Prostate gland (tissue), 2 donors: ENCODE measurements at regions not wholly inside any gene's neighbourhood (a gene's known extent, or its start where the extent isn't known, plus 50 kb on each side); places are given as distances from the start of the nearest gene placed in this dataset.

Experiments used
- DNase-seq: peaks from one replicate; pipeline ENCODE4 v3.0.0-alpha.2; 2019; ENCODE audit warnings: low spot score
- H3K27ac ChIP-seq, 2 donors: fragments of 200-600 bp; sonication (generic); 2 replicates each; pipeline ENCODE4 v1.5.1; 2017 to 2019
- H3K27me3 ChIP-seq: fragments of 200-600 bp; sonication (generic); replicated peaks from 2 replicates; pipeline ENCODE4 v1.5.1; 2019; ENCODE audit not compliant: insufficient read depth
- H3K36me3 ChIP-seq, 2 donors: fragments of 200-600 bp; sonication (generic); 1 replicate in 1 of 2; 2 replicates in 1 of 2; pipeline versions ENCODE4 v1.5.1 to v1.8.1; 2017 to 2019
- H3K4me1 ChIP-seq: fragments of 200-600 bp; sonication (generic); replicated peaks from 2 replicates; pipeline ENCODE4 v1.5.1; 2019
- H3K4me3 ChIP-seq, 2 donors: fragments of 200-600 bp; sonication (generic); 2 replicates each; pipeline ENCODE4 v1.5.1; 2017 to 2019
- H3K9me3 ChIP-seq: fragments of 200-600 bp; sonication (generic); 2 replicates; pipeline ENCODE4 v1.5.1; 2017
- POLR2A ChIP-seq: fragments of 450-650 bp; IDR thresholded peaks from one replicate; pipeline ENCODE4 v1.6.1; 2016; ENCODE audit warnings: antibody characterized with exemption, mild to moderate bottlenecking
- POLR2AphosphoS5 ChIP-seq: sonication (generic); formaldehyde crosslinking; IDR thresholded peaks from one replicate; pipeline ENCODE4 v1.6.1; 2017; ENCODE audit warnings: antibody characterized with exemption
- WGBS: methylation state at CpG from one replicate; pipeline ENCODE4 v1.1.5; 2018; 5-methylcytosine and 5-hydroxymethylcytosine counted together
- intact Hi-C: fragments of 100-400 bp; cut with DNase I; formaldehyde crosslinking; loops from one replicate; pipeline ENCODE4 v1.14.2; 2022
- TF ChIP-seq, protein P1 (sequence below), 4 experiments: fragments of 200-600 bp in 2 of 4; fragments of 450-650 bp in 2 of 4; sonication (generic) in 2 of 4; IDR thresholded peaks; 1 replicate in 3 of 4; 2 replicates in 1 of 4; pipeline ENCODE4 v1.5.1; 2016 to 2019; ENCODE audit warnings: antibody characterized with exemption in 4 of 4, mild to moderate bottlenecking in 2 of 4, moderate library complexity in 2 of 4

DNA sequence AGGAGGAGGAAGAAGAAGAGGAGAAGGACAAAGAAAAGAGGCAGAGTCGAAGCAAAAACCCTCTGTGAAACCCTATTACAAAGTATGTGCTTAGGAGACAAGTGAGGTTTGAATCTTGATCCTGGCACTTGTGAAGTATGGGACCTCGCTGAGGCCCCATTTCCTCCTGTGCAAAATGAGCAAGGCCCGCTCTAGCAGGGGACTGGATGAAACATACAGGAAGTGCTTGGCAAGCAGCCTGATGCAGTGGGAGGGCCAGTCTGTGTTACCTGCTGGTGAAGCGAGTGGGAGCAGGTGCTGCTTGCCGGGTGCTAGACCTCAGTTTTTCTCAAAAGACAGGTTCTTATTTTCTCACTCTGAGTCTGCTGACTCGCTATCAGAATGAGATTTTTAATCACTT lies 150.4 kb downstream of the JCAD start:
- Histone ChIP-seq H3K4me3 (no peak overlapping the region), H3K27me3 (no peaks in the 10 kb centered on the region), H3K27ac (no peak overlapping the region), H3K9me3 (no peaks in the 10 kb centered on the region), H3K36me3 (no peaks in the 10 kb centered on the region), H3K4me1 (no peaks in the 10 kb centered on the region)
- DNase-seq = no peak
- WGBS = 68% methylated on average over 6 of the region's 6 CpGs
- TF ChIP-seq, protein P1, sequence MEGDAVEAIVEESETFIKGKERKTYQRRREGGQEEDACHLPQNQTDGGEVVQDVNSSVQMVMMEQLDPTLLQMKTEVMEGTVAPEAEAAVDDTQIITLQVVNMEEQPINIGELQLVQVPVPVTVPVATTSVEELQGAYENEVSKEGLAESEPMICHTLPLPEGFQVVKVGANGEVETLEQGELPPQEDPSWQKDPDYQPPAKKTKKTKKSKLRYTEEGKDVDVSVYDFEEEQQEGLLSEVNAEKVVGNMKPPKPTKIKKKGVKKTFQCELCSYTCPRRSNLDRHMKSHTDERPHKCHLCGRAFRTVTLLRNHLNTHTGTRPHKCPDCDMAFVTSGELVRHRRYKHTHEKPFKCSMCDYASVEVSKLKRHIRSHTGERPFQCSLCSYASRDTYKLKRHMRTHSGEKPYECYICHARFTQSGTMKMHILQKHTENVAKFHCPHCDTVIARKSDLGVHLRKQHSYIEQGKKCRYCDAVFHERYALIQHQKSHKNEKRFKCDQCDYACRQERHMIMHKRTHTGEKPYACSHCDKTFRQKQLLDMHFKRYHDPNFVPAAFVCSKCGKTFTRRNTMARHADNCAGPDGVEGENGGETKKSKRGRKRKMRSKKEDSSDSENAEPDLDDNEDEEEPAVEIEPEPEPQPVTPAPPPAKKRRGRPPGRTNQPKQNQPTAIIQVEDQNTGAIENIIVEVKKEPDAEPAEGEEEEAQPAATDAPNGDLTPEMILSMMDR (IDR thresholded peaks at IDR 0.05) = no peak
- TF ChIP-seq POLR2AphosphoS5 = no peak
- no peak for TF ChIP-seq POLR2A
- intact Hi-C loops = no loop called here

DNA sequence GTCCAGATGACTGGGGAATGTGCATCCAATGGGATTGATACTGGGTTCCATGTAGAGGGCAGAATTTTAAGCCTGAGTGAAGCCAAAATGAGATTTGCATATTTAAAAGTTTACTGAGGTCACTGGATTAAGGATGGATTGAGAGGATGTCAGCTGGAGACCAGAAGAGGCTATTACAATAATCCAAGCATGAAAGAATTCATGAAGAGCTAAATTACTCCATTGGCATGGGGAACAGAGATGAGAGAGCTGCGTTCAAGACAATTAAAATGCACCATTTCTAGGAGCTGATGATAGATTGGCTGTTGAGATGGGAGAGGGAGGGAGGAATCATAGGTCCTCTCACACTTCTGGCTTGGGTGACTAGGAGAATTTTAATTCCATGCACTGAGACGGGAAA lies 158.5 kb downstream of the JCAD start:
- DNase-seq = no peak
- TF ChIP-seq, protein P1 (IDR thresholded peaks at IDR 0.05) = no peak
- TF ChIP-seq POLR2AphosphoS5 = no peak
- TF ChIP-seq POLR2A = no peak
- Histone ChIP-seq H3K9me3 (no peaks in the 10 kb centered on the region), H3K4me3 (no peak overlapping the region), H3K27ac (no peak overlapping the region), H3K36me3 (no peaks in the 10 kb centered on the region), H3K27me3 (no peaks in the 10 kb centered on the region), H3K4me1 (no peaks in the 10 kb centered on the region)
- WGBS = 69% methylated on average over 2 of the region's 2 CpGs
- intact Hi-C loops = no loop called here

GRCh38 chr10:29897999-29898716 lies 161.2 kb downstream of the JCAD start:
- H3K27ac ChIP-seq = no peak overlapping the region

DNA sequence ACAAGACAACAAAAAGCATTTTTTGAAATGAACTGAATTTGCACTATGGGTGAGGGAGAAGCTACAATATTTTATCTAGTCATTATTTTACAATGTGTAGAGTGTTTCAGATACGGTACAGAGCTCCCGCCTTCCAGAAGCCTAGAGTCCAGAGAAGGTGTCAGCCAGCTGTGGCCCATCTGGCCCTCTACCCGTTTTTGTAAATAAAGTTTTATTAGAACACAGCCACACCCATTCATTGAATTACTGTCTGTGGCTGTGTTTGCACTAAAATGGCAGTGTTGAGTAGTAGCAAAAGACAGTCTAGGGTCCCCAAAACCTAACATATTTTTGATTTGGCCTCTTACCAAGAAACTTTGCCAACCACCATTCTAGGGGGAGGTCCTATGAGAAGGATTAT lies 162.0 kb downstream of the JCAD start:
- intact Hi-C loops = no loop called here
- H3K9me3 ChIP-seq = no peaks in the 10 kb centered on the region
- no peaks in the 10 kb centered on the region for H3K4me1 ChIP-seq
- WGBS = 75% methylated on average over 3 of the region's 3 CpGs
- no peak for DNase-seq
- no peaks in the 10 kb centered on the region for H3K36me3 ChIP-seq
- no peak overlapping the region for H3K27ac ChIP-seq
- no peak overlapping the region for H3K4me3 ChIP-seq
- TF ChIP-seq, protein P1 (IDR thresholded peaks at IDR 0.05) = no peak
- TF ChIP-seq POLR2A = no peak
- TF ChIP-seq POLR2AphosphoS5 = no peak
- H3K27me3 ChIP-seq = no peaks in the 10 kb centered on the region

More at GRCh38 chr10:29897999-29898716, 161.2 kb downstream of the JCAD start:
- Histone ChIP-seq H3K4me3 (no peak overlapping the region), H3K9me3 (no peaks in the 10 kb centered on the region), H3K4me1 (no peaks in the 10 kb centered on the region), H3K27me3 (no peaks in the 10 kb centered on the region), H3K36me3 (no peaks in the 10 kb centered on the region)
- WGBS = 87% methylated on average over 6 of the region's 6 CpGs
- DNase-seq = no peak
- TF ChIP-seq, protein P1 (IDR thresholded peaks at IDR 0.05) = no peak
- TF ChIP-seq POLR2A (no peak), POLR2AphosphoS5 (no peak)
- intact Hi-C loops = no loop called here

DNA sequence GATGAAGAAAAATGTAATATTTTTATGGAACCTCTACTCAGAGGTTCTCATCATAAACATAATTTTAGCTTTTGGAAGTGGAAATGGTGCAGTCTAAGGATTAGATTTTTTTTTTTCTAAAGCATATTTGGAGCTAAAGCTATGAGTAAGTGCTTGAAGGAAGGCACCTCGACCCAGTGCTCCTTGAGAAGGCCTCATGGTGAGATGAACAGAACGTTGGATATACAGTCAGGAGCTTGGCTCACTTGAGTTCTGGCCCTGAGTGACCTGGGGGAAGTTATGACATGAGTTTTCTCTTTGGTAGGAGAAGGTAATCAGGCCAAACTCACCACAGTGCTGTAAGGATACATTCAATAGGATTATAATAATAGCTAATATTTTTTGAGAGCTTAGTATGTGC lies 163.3 kb downstream of the JCAD start:
- no peak overlapping the region for H3K4me3 ChIP-seq
- intact Hi-C loops = no loop called here
- no peak overlapping the region for H3K27ac ChIP-seq
- TF ChIP-seq POLR2AphosphoS5 (no peak), POLR2A (no peak)
- TF ChIP-seq, protein P1 (IDR thresholded peaks at IDR 0.05) = no peak
- no peak for DNase-seq
- 61% methylated on average over 2 of the region's 2 CpGs for WGBS
- no peaks in the 10 kb centered on the region for H3K9me3 ChIP-seq
- no peaks in the 10 kb centered on the region for H3K36me3 ChIP-seq
- no peaks in the 10 kb centered on the region for H3K27me3 ChIP-seq
- no peaks in the 10 kb centered on the region for H3K4me1 ChIP-seq
